Caki2 (cell line): ENCODE measurements at regions not wholly inside any gene's neighbourhood (a gene's known extent, or its start where the extent isn't known, plus 50 kb on each side); places are given as distances from the start of the nearest gene placed in this dataset.
A peak's percentile ranks its signal among the peaks of the same experiment; 100 is the strongest.

Experiments used
- DNase-seq: peaks from one replicate; pipeline ENCODE4 v3.0.0-alpha.2; 2015; ENCODE audit warnings: low read depth
- in situ Hi-C: cut with HindIII; loops from 2 replicates; pipeline ENCODE4 v1.10.0; 2016; ENCODE audit warnings: low sequenced_read_pairs, low pct_unique_long_range_greater_than_20kb, mixed read lengths

DNA sequence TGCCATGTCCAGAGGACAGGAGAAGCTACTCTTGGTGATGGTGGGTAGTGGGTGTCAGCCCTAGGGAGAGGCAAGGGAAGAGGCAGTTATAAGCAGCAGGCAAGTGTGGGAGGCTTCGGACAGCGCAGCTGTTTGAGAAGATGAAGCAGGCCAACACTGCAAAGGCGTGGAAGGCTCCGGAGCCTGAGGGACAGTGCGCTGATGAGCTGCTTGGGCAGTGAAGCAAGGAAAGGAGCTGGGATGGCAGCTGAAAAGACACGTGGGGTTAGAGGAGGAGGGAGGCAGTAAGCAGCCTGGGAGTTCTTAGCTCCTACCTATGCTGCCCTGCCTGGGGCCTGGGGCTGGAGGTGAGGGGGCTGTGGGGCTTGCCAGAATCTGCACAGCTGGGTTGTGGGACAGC is 50.1 kb upstream of the CRTAC1 start:
- DNase-seq: peak; percentile 12
- in situ Hi-C loops: no loop called here
